Activated naive CD4-positive, alpha-beta T cell treated with anti-CD3 and anti-CD28 coated beads, Interleukin-2, amount 10 ng/mL, durations not matched to agents 7 days and 5 days (primary cell): ENCODE measurements at regions not wholly inside any gene's neighbourhood (a gene's known extent, or its start where the extent isn't known, plus 50 kb on each side); places are given as distances from the start of the nearest gene placed in this dataset.

Source experiments
- CTCF ChIA-PET: fragments of 350-600 bp; sonication (Branson Sonifier 250); formaldehyde crosslinking; loops from one replicate; lab custom pipeline; 2021; ENCODE audit warnings: antibody characterized with exemption; lab: Charles Lee
- DNase-seq: peaks from one replicate; pipeline ENCODE4 v3.0.0-alpha.2; 2020
- H3K27ac Mint-ChIP-seq: one replicate; pipeline ENCODE4 v1.8.0; 2021; ENCODE audit warnings: mild to moderate bottlenecking, moderate library complexity, mixed read lengths
- H3K27me3 Mint-ChIP-seq: one replicate; pipeline ENCODE4 v1.8.0; 2021; ENCODE audit warnings: mild to moderate bottlenecking, mixed read lengths
- H3K36me3 Mint-ChIP-seq: one replicate; pipeline ENCODE4 v1.8.0; 2021; ENCODE audit warnings: mixed read lengths
- H3K4me1 Mint-ChIP-seq: one replicate; pipeline ENCODE4 v1.8.0; 2021; ENCODE audit warnings: mixed read lengths
- H3K4me3 Mint-ChIP-seq: one replicate; pipeline ENCODE4 v1.8.0; 2021; ENCODE audit warnings: mild to moderate bottlenecking, moderate library complexity, mixed read lengths
- H3K9me3 Mint-ChIP-seq: one replicate; pipeline ENCODE4 v1.8.0; 2021; ENCODE audit warnings: mixed read lengths

- DNase-seq = no peak
- H3K4me3 Mint-ChIP-seq = no peak overlapping the region
- CTCF ChIA-PET = no interaction called here
- H3K36me3 Mint-ChIP-seq = no peaks in the 10 kb centered on the region
- no peaks in the 10 kb centered on the region for H3K27me3 Mint-ChIP-seq
- H3K9me3 Mint-ChIP-seq = no peaks in the 10 kb centered on the region
- H3K27ac Mint-ChIP-seq = no peak overlapping the region
- no peaks in the 10 kb centered on the region for H3K4me1 Mint-ChIP-seq
Observed at GRCh38 chr9:18347386-18348082, 126.4 kb upstream of the ADAMTSL1 start.

- Mint-ChIP-seq H3K4me1 (no peaks in the 10 kb centered on the region), H3K36me3 (no peaks in the 10 kb centered on the region), H3K27me3 (no peaks in the 10 kb centered on the region), H3K9me3 (no peaks in the 10 kb centered on the region), H3K4me3 (no peak overlapping the region), H3K27ac (no peak overlapping the region)
- no peak for DNase-seq
- CTCF ChIA-PET = no interaction called here
Observed at GRCh38 chr9:18348083-18348475, 125.9 kb upstream of the ADAMTSL1 start.

GRCh38 chr9:18349530-18349929 is 124.4 kb upstream of the ADAMTSL1 start:
- Mint-ChIP-seq H3K4me3 (no peak overlapping the region), H3K9me3 (no peaks in the 10 kb centered on the region), H3K27me3 (no peaks in the 10 kb centered on the region), H3K4me1 (no peaks in the 10 kb centered on the region), H3K27ac (no peak overlapping the region), H3K36me3 (no peaks in the 10 kb centered on the region)
- CTCF ChIA-PET = no interaction called here
- no peak for DNase-seq

- Mint-ChIP-seq H3K4me3 (no peak overlapping the region), H3K27ac (no peak overlapping the region), H3K9me3 (no peaks in the 10 kb centered on the region), H3K27me3 (no peaks in the 10 kb centered on the region), H3K36me3 (no peaks in the 10 kb centered on the region), H3K4me1 (no peaks in the 10 kb centered on the region)
- CTCF ChIA-PET = no interaction called here
- no peak for DNase-seq
Observed at GRCh38 chr9:18350036-18350435, 123.9 kb upstream of the ADAMTSL1 start.

DNA sequence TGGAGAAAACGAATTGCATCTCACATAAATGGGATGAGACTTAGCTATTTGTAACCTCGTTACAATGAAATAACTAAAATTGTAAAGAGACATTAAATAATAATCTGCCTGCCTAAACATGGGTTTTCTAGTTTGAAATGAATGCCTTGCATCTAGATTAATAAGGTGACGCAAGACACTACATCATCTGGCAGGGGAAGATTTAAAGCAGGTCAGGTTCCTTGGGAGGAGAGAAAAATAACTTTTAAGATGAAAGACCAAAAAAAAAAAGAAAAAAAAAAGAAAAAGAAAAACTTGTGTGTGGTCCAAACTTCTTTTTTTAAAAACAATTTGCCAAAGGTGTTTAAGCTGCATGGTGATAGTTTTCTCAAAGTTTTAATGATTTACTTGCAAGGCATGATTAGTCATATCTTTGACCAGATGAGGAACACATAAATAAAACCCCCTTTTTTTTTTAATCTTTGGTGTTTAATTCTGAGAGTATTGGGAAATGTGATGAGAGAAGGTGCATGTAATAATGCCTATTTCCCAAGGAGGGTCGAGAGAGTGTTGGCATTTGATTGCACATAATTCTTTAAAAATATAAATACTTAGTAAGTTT is 122.9 kb upstream of the ADAMTSL1 start:
- DNase-seq = no peak
- H3K36me3 Mint-ChIP-seq = no peaks in the 10 kb centered on the region
- H3K9me3 Mint-ChIP-seq = no peaks in the 10 kb centered on the region
- no peak overlapping the region for H3K4me3 Mint-ChIP-seq
- H3K27me3 Mint-ChIP-seq = no peaks in the 10 kb centered on the region
- H3K27ac Mint-ChIP-seq = no peak overlapping the region
- CTCF ChIA-PET = no interaction called here
- no peaks in the 10 kb centered on the region for H3K4me1 Mint-ChIP-seq

DNA sequence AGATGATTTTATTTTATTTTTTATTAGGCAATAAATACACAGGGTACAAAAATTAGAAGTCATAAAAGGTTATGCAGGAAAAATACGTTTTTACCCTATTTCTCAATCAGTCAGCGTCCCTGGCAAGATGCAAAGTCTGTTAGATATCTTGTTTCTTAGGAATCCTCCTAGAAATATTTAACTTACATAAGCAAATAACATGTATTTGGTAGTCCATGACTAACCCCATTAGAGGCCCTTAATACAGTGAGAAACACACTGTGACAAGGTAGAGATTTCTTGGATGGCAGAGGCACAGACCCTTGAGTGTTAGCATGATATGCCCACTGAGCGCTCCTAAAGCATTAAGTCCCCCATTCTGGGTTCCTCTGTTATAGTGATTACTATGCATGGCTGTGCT is 121.2 kb upstream of the ADAMTSL1 start:
- H3K4me3 Mint-ChIP-seq = no peak overlapping the region
- H3K9me3 Mint-ChIP-seq = no peaks in the 10 kb centered on the region
- no peaks in the 10 kb centered on the region for H3K27me3 Mint-ChIP-seq
- CTCF ChIA-PET = no interaction called here
- no peaks in the 10 kb centered on the region for H3K4me1 Mint-ChIP-seq
- no peak overlapping the region for H3K27ac Mint-ChIP-seq
- no peaks in the 10 kb centered on the region for H3K36me3 Mint-ChIP-seq
- no peak for DNase-seq

GRCh38 chr9:18353473-18353872 is 120.5 kb upstream of the ADAMTSL1 start:
- H3K27me3 Mint-ChIP-seq = no peaks in the 10 kb centered on the region
- H3K27ac Mint-ChIP-seq = no peak overlapping the region
- CTCF ChIA-PET = no interaction called here
- DNase-seq = no peak
- H3K4me1 Mint-ChIP-seq = no peaks in the 10 kb centered on the region
- H3K9me3 Mint-ChIP-seq = no peaks in the 10 kb centered on the region
- no peak overlapping the region for H3K4me3 Mint-ChIP-seq
- no peaks in the 10 kb centered on the region for H3K36me3 Mint-ChIP-seq

GRCh38 chr9:18357321-18357720 is 116.6 kb upstream of the ADAMTSL1 start:
- no peaks in the 10 kb centered on the region for H3K9me3 Mint-ChIP-seq
- H3K4me1 Mint-ChIP-seq = no peaks in the 10 kb centered on the region
- no peak overlapping the region for H3K27ac Mint-ChIP-seq
- CTCF ChIA-PET = no interaction called here
- no peak overlapping the region for H3K4me3 Mint-ChIP-seq
- DNase-seq = no peak
- no peaks in the 10 kb centered on the region for H3K36me3 Mint-ChIP-seq
- no peaks in the 10 kb centered on the region for H3K27me3 Mint-ChIP-seq

GRCh38 chr9:18358325-18358724 is 115.6 kb upstream of the ADAMTSL1 start:
- Mint-ChIP-seq H3K4me1 (no peaks in the 10 kb centered on the region), H3K9me3 (no peaks in the 10 kb centered on the region), H3K4me3 (no peak overlapping the region), H3K36me3 (no peaks in the 10 kb centered on the region), H3K27ac (no peak overlapping the region), H3K27me3 (no peaks in the 10 kb centered on the region)
- DNase-seq = no peak
- CTCF ChIA-PET = no interaction called here

DNA sequence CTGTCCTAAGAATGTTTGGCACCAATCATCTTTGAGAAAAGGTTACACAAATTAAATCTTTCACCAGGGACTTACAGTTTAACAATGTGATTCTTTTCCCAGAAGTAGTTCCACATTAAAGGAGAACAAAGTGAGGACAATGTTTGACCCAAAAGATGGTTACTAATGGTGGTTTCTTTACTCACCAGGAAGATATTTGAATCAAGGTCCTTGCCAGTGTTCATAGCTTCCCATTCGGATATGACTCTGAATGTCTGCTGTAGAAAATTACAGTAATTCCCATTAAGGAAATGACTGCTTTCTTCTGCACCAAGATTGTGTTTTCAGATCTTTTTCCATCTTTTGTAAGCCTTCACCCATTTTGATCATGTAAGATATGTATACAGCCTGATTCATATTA is 114.6 kb upstream of the ADAMTSL1 start:
- Mint-ChIP-seq H3K27ac (no peak overlapping the region), H3K9me3 (no peaks in the 10 kb centered on the region), H3K27me3 (no peaks in the 10 kb centered on the region), H3K4me1 (no peaks in the 10 kb centered on the region), H3K4me3 (no peak overlapping the region), H3K36me3 (no peaks in the 10 kb centered on the region)
- DNase-seq = no peak
- CTCF ChIA-PET = no interaction called here

DNA sequence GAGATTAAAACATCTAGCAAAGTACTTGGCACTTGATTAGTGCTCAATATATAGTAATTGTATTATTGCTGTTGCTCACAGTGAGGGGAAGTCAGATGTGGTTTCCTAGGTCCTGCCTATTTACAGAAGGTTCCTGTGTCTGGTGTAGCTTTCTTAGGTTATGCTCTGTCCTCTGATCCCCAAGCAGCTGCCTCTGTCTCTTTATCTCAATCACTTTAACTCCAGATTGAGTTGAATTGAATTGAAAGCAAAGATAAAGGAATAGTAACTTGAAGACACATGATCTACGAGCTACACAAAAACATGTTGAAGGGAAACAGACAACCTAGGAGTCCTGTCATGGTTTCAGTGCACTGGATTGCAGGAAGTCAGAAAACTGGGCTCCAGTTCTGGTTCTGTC is 113.9 kb upstream of the ADAMTSL1 start:
- DNase-seq = no peak
- H3K9me3 Mint-ChIP-seq = no peaks in the 10 kb centered on the region
- H3K4me3 Mint-ChIP-seq = no peak overlapping the region
- no peak overlapping the region for H3K27ac Mint-ChIP-seq
- CTCF ChIA-PET = no interaction called here
- no peaks in the 10 kb centered on the region for H3K27me3 Mint-ChIP-seq
- H3K4me1 Mint-ChIP-seq = no peaks in the 10 kb centered on the region
- H3K36me3 Mint-ChIP-seq = no peaks in the 10 kb centered on the region

DNA sequence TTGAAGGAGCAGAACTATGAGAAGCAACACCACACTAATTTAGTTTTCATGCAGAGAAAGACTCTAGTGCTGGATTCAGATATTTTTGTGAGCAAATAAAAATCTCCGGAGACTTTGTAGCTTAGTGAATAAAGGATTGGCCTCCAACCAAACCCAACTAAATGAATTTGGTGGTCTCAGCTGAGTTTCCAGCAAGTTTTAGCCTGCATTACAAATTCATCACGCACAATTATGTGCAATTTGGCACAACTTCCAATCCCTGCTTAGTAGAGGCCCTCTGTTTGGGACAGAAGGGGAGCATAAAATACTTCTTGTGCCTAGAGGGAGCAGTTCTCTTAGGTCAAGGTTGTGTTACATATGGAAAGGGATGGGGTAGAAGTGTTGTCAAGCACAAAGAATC is 112.3 kb upstream of the ADAMTSL1 start:
- no peak overlapping the region for H3K4me3 Mint-ChIP-seq
- CTCF ChIA-PET = no interaction called here
- no peaks in the 10 kb centered on the region for H3K27me3 Mint-ChIP-seq
- no peak for DNase-seq
- no peaks in the 10 kb centered on the region for H3K36me3 Mint-ChIP-seq
- no peaks in the 10 kb centered on the region for H3K9me3 Mint-ChIP-seq
- no peak overlapping the region for H3K27ac Mint-ChIP-seq
- H3K4me1 Mint-ChIP-seq = no peaks in the 10 kb centered on the region

DNA sequence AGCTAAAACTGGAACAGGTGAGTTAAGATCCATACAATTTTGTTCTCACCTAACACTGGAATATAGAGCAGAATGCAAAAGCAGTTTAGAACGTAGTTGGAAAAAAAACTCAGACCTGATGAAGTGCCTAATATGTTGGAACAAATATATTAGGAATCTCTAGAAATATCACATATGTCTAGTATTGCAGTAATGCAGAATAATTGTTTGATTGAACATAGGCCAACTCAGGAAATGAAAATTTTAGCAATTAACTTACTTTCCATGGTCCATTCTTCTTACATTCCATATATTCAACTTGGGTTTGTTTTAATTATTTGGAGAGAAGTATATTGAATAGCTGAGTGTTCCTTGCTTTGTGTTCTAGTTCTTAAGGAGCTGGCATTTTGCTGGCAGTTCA is 111.8 kb upstream of the ADAMTSL1 start:
- no peak overlapping the region for H3K27ac Mint-ChIP-seq
- H3K36me3 Mint-ChIP-seq = no peaks in the 10 kb centered on the region
- H3K4me3 Mint-ChIP-seq = no peak overlapping the region
- CTCF ChIA-PET = no interaction called here
- no peaks in the 10 kb centered on the region for H3K9me3 Mint-ChIP-seq
- no peaks in the 10 kb centered on the region for H3K27me3 Mint-ChIP-seq
- DNase-seq = no peak
- H3K4me1 Mint-ChIP-seq = no peaks in the 10 kb centered on the region

DNA sequence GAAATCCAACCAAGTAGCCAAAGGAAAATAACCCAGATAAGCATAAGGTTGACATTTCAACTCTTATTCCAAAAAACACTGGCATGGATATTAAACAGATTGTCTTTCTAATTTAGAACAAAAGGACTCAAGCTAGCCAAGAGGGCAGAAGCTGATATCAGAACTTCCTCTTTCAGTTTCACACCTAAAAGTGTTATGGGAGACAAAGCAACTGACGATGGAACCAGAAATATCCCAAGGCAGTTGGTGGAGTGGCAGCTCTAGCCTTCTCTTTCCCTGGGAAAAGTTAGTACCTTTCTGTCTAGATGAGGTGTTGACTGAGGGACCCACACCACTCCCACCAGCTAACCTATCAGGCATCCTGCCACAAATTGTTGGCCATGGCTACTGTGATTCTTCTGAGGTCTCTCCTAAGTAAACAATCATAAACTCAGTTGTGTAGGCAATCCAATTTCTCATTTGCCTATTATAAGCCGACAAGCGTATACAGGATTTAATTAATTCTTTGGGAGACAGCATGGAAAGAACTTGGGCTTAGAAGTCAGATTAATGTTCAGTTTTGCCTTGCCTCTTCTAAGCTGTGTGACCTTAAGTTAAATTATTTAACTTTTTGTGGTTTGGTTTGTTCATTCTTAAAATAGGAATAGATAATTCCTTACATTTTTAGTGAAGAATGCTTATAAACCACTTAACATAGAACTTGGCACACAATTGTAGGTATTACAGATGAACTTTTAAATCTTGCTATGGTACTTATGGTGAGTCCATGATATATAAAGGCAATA is 110.9 kb upstream of the ADAMTSL1 start:
- Mint-ChIP-seq H3K36me3 (no peaks in the 10 kb centered on the region), H3K9me3 (no peaks in the 10 kb centered on the region), H3K4me3 (no peak overlapping the region), H3K4me1 (no peaks in the 10 kb centered on the region), H3K27me3 (no peaks in the 10 kb centered on the region), H3K27ac (no peak overlapping the region)
- CTCF ChIA-PET = no interaction called here
- DNase-seq = no peak

DNA sequence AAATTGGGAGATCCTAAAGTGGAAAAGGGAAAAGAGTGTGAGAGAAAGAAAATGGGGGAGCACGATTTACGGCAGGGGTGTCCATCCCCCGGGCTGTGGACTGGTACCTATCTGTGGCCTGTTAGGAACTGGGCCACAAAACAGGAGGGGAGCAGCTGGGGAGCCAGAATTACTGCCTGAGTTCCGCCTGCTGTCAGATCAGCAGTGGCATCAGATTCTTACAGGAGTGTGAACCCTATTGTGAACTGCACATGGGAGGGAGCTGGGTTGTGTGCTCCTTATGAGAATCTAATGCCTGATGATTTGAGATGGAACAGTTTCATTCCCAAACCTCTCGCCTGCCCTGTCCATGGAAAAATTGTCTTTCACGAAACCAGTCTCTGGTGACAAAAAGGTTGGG is 108.3 kb upstream of the ADAMTSL1 start:
- no peak for DNase-seq
- no peaks in the 10 kb centered on the region for H3K36me3 Mint-ChIP-seq
- no peaks in the 10 kb centered on the region for H3K27me3 Mint-ChIP-seq
- H3K9me3 Mint-ChIP-seq = no peaks in the 10 kb centered on the region
- no peak overlapping the region for H3K27ac Mint-ChIP-seq
- no peaks in the 10 kb centered on the region for H3K4me1 Mint-ChIP-seq
- CTCF ChIA-PET = no interaction called here
- no peak overlapping the region for H3K4me3 Mint-ChIP-seq
